ENCODE measurements at regions not wholly inside any gene's neighbourhood (a gene's known extent, or its start where the extent isn't known, plus 50 kb on each side); places are given as distances from the start of the nearest gene placed in this dataset.

GRCh38 chr5:8093669-8094068, 224.7 kb downstream of the MTRR start:
- H3K27me3 ChIP-seq, result no peaks in the 10 kb centered on the region
- H3K27ac ChIP-seq, result no peak overlapping the region
- no peaks in the 10 kb centered on the region for H3K9me3 ChIP-seq
- H3K4me1 ChIP-seq, result no peaks in the 10 kb centered on the region
- no peak overlapping the region for H3K4me3 ChIP-seq
- in situ Hi-C loops (cut with MboI; ENCODE audit: low pct_ligation_motif_present in 1 of 4, low pct_unique_long_range_greater_than_20kb in 1 of 4, low sequenced_read_pairs in 3 of 4) (no loop called here), intact Hi-C loops (cut with DNase I; ENCODE audit: low total_unique reads) (no loop called here)
- TF ChIP-seq POLR2AphosphoS5 (IDR thresholded peaks at IDR 0.05) (no peak), EP300 (IDR thresholded peaks at IDR 0.05; ENCODE audit: low read depth) (no peak), POLR2A (IDR thresholded peaks at IDR 0.05) (no peak)
- TF ChIP-seq, protein P1, sequence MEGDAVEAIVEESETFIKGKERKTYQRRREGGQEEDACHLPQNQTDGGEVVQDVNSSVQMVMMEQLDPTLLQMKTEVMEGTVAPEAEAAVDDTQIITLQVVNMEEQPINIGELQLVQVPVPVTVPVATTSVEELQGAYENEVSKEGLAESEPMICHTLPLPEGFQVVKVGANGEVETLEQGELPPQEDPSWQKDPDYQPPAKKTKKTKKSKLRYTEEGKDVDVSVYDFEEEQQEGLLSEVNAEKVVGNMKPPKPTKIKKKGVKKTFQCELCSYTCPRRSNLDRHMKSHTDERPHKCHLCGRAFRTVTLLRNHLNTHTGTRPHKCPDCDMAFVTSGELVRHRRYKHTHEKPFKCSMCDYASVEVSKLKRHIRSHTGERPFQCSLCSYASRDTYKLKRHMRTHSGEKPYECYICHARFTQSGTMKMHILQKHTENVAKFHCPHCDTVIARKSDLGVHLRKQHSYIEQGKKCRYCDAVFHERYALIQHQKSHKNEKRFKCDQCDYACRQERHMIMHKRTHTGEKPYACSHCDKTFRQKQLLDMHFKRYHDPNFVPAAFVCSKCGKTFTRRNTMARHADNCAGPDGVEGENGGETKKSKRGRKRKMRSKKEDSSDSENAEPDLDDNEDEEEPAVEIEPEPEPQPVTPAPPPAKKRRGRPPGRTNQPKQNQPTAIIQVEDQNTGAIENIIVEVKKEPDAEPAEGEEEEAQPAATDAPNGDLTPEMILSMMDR (IDR thresholded peaks at IDR 0.05), result no peak
- 85% methylated on average over 2 of the region's 2 CpGs; no CpG with 5 or more reads in 1 of the 2 donors for WGBS, 2 donors (ENCODE audit: low coverage in 1 of 2)
- DNase-seq, result no peak
- H3K36me3 ChIP-seq, result no peaks in the 10 kb centered on the region

GRCh38 chr5:8094304-8094703, 225.4 kb downstream of the MTRR start:
- TF ChIP-seq, protein P1 (IDR thresholded peaks at IDR 0.05), result no peak
- TF ChIP-seq POLR2AphosphoS5 (IDR thresholded peaks at IDR 0.05), result no peak
- no peak for TF ChIP-seq POLR2A (IDR thresholded peaks at IDR 0.05)
- TF ChIP-seq EP300 (IDR thresholded peaks at IDR 0.05; ENCODE audit: low read depth), result no peak
- Histone ChIP-seq H3K36me3 (no peaks in the 10 kb centered on the region), H3K4me3 (no peak overlapping the region), H3K27ac (no peak overlapping the region), H3K27me3 (no peaks in the 10 kb centered on the region), H3K4me1 (no peaks in the 10 kb centered on the region), H3K9me3 (no peaks in the 10 kb centered on the region)
- 81 to 92% methylated on average over 2 to 3 of the region's 3 CpGs for WGBS, 2 donors (ENCODE audit: low coverage in 1 of 2)
- in situ Hi-C loops (cut with MboI; ENCODE audit: low pct_ligation_motif_present in 1 of 4, low pct_unique_long_range_greater_than_20kb in 1 of 4, low sequenced_read_pairs in 3 of 4) (no loop called here), intact Hi-C loops (cut with DNase I; ENCODE audit: low total_unique reads) (no loop called here)
- DNase-seq, result no peak

- 84 to 88% methylated on average over 2 to 3 of the region's 3 CpGs for WGBS, 2 donors (ENCODE audit: low coverage in 1 of 2)
- Histone ChIP-seq H3K36me3 (no peaks in the 10 kb centered on the region), H3K4me3 (no peak overlapping the region), H3K27me3 (no peaks in the 10 kb centered on the region), H3K4me1 (no peaks in the 10 kb centered on the region), H3K27ac (no peak overlapping the region), H3K9me3 (no peaks in the 10 kb centered on the region)
- no peak for DNase-seq
- in situ Hi-C loops (cut with MboI; ENCODE audit: low pct_ligation_motif_present in 1 of 4, low pct_unique_long_range_greater_than_20kb in 1 of 4, low sequenced_read_pairs in 3 of 4) (no loop called here), intact Hi-C loops (cut with DNase I; ENCODE audit: low total_unique reads) (no loop called here)
- TF ChIP-seq, protein P1 (IDR thresholded peaks at IDR 0.05), result no peak
- TF ChIP-seq POLR2A (IDR thresholded peaks at IDR 0.05) (no peak), EP300 (IDR thresholded peaks at IDR 0.05; ENCODE audit: low read depth) (no peak), POLR2AphosphoS5 (IDR thresholded peaks at IDR 0.05) (no peak)
Observed at GRCh38 chr5:8097146-8097545, 228.2 kb downstream of the MTRR start.

DNA sequence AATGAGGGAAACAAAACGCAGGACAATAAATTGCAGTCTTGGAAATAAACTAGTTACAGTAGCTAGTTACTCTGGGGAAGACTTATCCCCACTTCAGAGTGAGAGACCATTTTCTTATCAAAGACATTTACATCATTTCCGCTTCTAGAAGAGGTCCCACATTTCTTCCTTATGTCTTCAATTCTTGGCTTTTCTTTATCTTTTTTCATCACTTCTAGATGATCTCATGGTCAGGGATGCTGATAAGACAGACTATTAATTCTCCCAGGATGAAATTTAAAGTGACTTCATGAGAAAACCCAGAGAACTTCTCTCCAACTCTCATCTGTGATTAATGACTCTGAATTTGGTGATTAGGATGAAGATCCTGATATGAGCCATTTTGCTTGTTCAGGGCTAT, 229.1 kb downstream of the MTRR start:
- Histone ChIP-seq H3K27me3 (no peaks in the 10 kb centered on the region), H3K36me3 (no peaks in the 10 kb centered on the region), H3K4me1 (no peaks in the 10 kb centered on the region), H3K9me3 (no peaks in the 10 kb centered on the region), H3K4me3 (no peak overlapping the region), H3K27ac (no peak overlapping the region)
- TF ChIP-seq, protein P1 (IDR thresholded peaks at IDR 0.05), result no peak
- TF ChIP-seq EP300 (IDR thresholded peaks at IDR 0.05; ENCODE audit: low read depth) (no peak), POLR2A (IDR thresholded peaks at IDR 0.05) (no peak), POLR2AphosphoS5 (IDR thresholded peaks at IDR 0.05) (no peak)
- 74 to 85% methylated on average over 2 of the region's 2 CpGs for WGBS, 2 donors (ENCODE audit: low coverage in 1 of 2)
- intact Hi-C loops (cut with DNase I; ENCODE audit: low total_unique reads), result no loop called here
- no peak for DNase-seq
- in situ Hi-C loops (cut with MboI; ENCODE audit: low pct_ligation_motif_present in 1 of 4, low pct_unique_long_range_greater_than_20kb in 1 of 4, low sequenced_read_pairs in 3 of 4), result no loop called here

All from transverse colon (tissue), 4 donors.